SK-N-MC (cell line): ENCODE measurements at regions not wholly inside any gene's neighbourhood (a gene's known extent, or its start where the extent isn't known, plus 50 kb on each side); places are given as distances from the start of the nearest gene placed in this dataset.

Experiments
- EZH2 ChIP-seq: fragments of 200-600 bp; sonication (generic); IDR thresholded peaks from one replicate; pipeline ENCODE4 v1.6.1; 2017; ENCODE audit warnings: antibody characterized with exemption
- POLR2AphosphoS5 ChIP-seq: IDR thresholded peaks from 2 replicates; pipeline ENCODE4 v1.6.1; 2012; ENCODE audit warnings: mild to moderate bottlenecking, low read depth, low read length, borderline replicate concordance

DNA sequence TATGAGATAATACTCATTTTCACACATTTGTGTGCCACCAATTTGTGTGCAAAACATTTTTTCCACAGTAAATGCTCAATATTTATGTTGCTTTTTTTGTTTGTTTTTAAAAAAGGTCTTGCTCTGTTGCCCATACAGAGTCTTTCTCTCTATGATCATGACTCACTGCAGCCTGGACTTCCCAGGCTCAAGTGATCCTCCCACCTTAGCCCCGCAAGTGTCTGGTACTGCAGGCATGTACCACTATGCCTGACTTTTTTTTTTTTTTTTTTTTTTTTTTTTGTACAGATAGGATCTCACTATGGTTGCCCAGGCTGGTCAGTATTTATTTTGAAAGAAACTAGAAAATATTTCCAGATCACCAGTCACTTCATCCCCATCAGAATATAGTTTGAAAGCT is 297.8 kb upstream of the GYPC start:
- TF ChIP-seq POLR2AphosphoS5 (no peak), EZH2 (no peak)
